Superior temporal gyrus (tissue), 1 donor: ENCODE measurements at regions not wholly inside any gene's neighbourhood (a gene's known extent, or its start where the extent isn't known, plus 50 kb on each side); places are given as distances from the start of the nearest gene placed in this dataset.

ENCODE experiments used
- DNase-seq: peaks from one replicate; pipeline ENCODE4 v3.0.0-alpha.2; 2016; ENCODE audit errors: extremely low spot score

- no peak for DNase-seq
Observed at GRCh38 chr2:145356056-145356455, 836.1 kb upstream of the ZEB2 start.

- DNase-seq = no peak
Observed at GRCh38 chr2:145352484-145352883, 832.6 kb upstream of the ZEB2 start.

GRCh38 chr2:145351864-145352425 lies 832.0 kb upstream of the ZEB2 start:
- DNase-seq = no peak

- no peak for DNase-seq
Observed at GRCh38 chr2:145350011-145350410, 830.1 kb upstream of the ZEB2 start.

GRCh38 chr2:145344076-145344724 lies 824.3 kb upstream of the ZEB2 start:
- no peak for DNase-seq

- DNase-seq = no peak
Observed at GRCh38 chr2:145343287-145343686, 823.4 kb upstream of the ZEB2 start.

GRCh38 chr2:145341536-145341935 lies 821.6 kb upstream of the ZEB2 start:
- peak; percentile 68 for DNase-seq

- DNase-seq = no peak
Observed at GRCh38 chr2:145339646-145340045, 819.7 kb upstream of the ZEB2 start.

- no peak for DNase-seq
Observed at GRCh38 chr2:145332210-145332898, 812.4 kb upstream of the ZEB2 start.

- no peak for DNase-seq
Observed at GRCh38 chr2:145329971-145330370, 810.1 kb upstream of the ZEB2 start.

GRCh38 chr2:145325485-145325884 lies 805.6 kb upstream of the ZEB2 start:
- no peak for DNase-seq

GRCh38 chr2:145324748-145325147 lies 804.8 kb upstream of the ZEB2 start:
- DNase-seq = no peak

GRCh38 chr2:145323512-145323911 lies 803.6 kb upstream of the ZEB2 start:
- no peak for DNase-seq

GRCh38 chr2:145321344-145321743 lies 801.4 kb upstream of the ZEB2 start:
- DNase-seq = no peak

- DNase-seq = no peak
Observed at GRCh38 chr2:145316496-145316895, 796.6 kb upstream of the ZEB2 start.

GRCh38 chr2:145315053-145315452 lies 795.1 kb upstream of the ZEB2 start:
- DNase-seq = no peak

- no peak for DNase-seq
Observed at GRCh38 chr2:145314119-145314633, 794.3 kb upstream of the ZEB2 start.

GRCh38 chr2:145305889-145306288 lies 786.0 kb upstream of the ZEB2 start:
- DNase-seq = no peak

- DNase-seq = no peak
Observed at GRCh38 chr2:145304501-145304900, 784.6 kb upstream of the ZEB2 start.

GRCh38 chr2:145303536-145303935 lies 783.6 kb upstream of the ZEB2 start:
- no peak for DNase-seq

- no peak for DNase-seq
Observed at GRCh38 chr2:145302886-145303285, 783.0 kb upstream of the ZEB2 start.

- no peak for DNase-seq
Observed at GRCh38 chr2:145302451-145302850, 782.5 kb upstream of the ZEB2 start.

GRCh38 chr2:145299368-145299767 lies 779.4 kb upstream of the ZEB2 start:
- DNase-seq = no peak
